CD4-positive, alpha-beta T cell (primary cell): ENCODE measurements at regions not wholly inside any gene's neighbourhood (a gene's known extent, or its start where the extent isn't known, plus 50 kb on each side); places are given as distances from the start of the nearest gene placed in this dataset.

Source experiments
- ATAC-seq: fragments of 200-7000 bp; cut with Tn5 transposase; one replicate; pipeline ENCODE4 v1.10.0; 2022; ENCODE audit warnings: mild to moderate bottlenecking; ENCODE audit not compliant: poor library complexity
- CTCF ChIA-PET: fragments of 350-600 bp; sonication (Branson Sonifier 250); formaldehyde crosslinking; loops from one replicate; lab custom pipeline; 2021; ENCODE audit warnings: antibody characterized with exemption, inconsistent platforms; lab: Charles Lee
- POLR2A ChIA-PET: fragments of 350-600 bp; sonication (Branson Sonifier 250); formaldehyde crosslinking; loops from one replicate; lab custom pipeline; 2021; ENCODE audit warnings: antibody characterized with exemption, inconsistent platforms; lab: Charles Lee
- DNase-seq, 14 experiments: peaks; one replicate each; pipeline ENCODE4 v3.0.0-alpha.2; 2013 to 2020; ENCODE audit warnings: mixed read lengths in 2 of 14
- H3K27ac ChIP-seq, 2 donors: one replicate each; pipeline versions ENCODE4 v1.5.1 to v1.7.0; 2013; ENCODE audit warnings: low read length in 2 of 2, low read depth in 1 of 2, mild to moderate bottlenecking in 1 of 2
- H3K27me3 ChIP-seq, 2 experiments: 1 replicate in 1 of 2; 2 replicates in 1 of 2; pipeline versions ENCODE4 v1.6.1 to v1.7.0; 2013; ENCODE audit warnings: low read length in 2 of 2, control low read depth in 1 of 2, mild to moderate bottlenecking in 1 of 2, moderate library complexity in 1 of 2; ENCODE audit not compliant: insufficient read depth in 2 of 2, control insufficient read depth in 1 of 2
- H3K36me3 ChIP-seq: one replicate; pipeline ENCODE4 v1.6.1; 2013; ENCODE audit warnings: low read length, control low read depth; ENCODE audit not compliant: insufficient read depth
- H3K4me1 ChIP-seq: one replicate; pipeline ENCODE4 v1.6.1; 2013; ENCODE audit warnings: low read length, control low read depth; ENCODE audit not compliant: insufficient read depth
- H3K4me3 ChIP-seq: one replicate; pipeline ENCODE4 v1.5.1; 2013; ENCODE audit warnings: mild to moderate bottlenecking, low read length, moderate library complexity
- H3K9me3 ChIP-seq, 2 experiments: 1 replicate in 1 of 2; 2 replicates in 1 of 2; pipeline versions ENCODE4 v1.6.1 to v1.7.0; 2013; ENCODE audit warnings: low read length in 2 of 2, mild to moderate bottlenecking in 2 of 2, control low read depth in 1 of 2, moderate library complexity in 1 of 2; ENCODE audit not compliant: control insufficient read depth in 1 of 2, insufficient read depth in 1 of 2
- H3K27ac Mint-ChIP-seq: one replicate; pipeline ENCODE4 v1.8.0; 2020; ENCODE audit warnings: mixed read lengths
- H3K27me3 Mint-ChIP-seq: one replicate; pipeline ENCODE4 v1.8.0; 2021; ENCODE audit warnings: mixed read lengths
- H3K36me3 Mint-ChIP-seq: one replicate; pipeline ENCODE4 v1.8.0; 2021; ENCODE audit warnings: low read depth, mixed read lengths
- H3K4me1 Mint-ChIP-seq: one replicate; pipeline ENCODE4 v1.8.0; 2021; ENCODE audit warnings: low read depth, mixed read lengths
- H3K4me3 Mint-ChIP-seq: one replicate; pipeline ENCODE4 v1.8.0; 2020; ENCODE audit warnings: mild to moderate bottlenecking, mixed read lengths
- H3K9me3 Mint-ChIP-seq: one replicate; pipeline ENCODE4 v1.8.0; 2020; ENCODE audit warnings: mixed read lengths
- CTCF ChIP-seq: fragments of 200-600 bp; IDR thresholded peaks from one replicate; pipeline ENCODE4 v1.8.0; 2022; ENCODE audit warnings: antibody characterized with exemption, mild to moderate bottlenecking
- intact Hi-C, 2 experiments: fragments of 100-400 bp; cut with DNase I in 1 of 2; cut with micrococcal nuclease in 1 of 2; formaldehyde crosslinking; loops; one replicate each; pipeline versions ENCODE4 v1.15.1 to v1.9.0; 2023 to 2025; cut with DNase I, micrococcal nuclease

- no peak for DNase-seq
- H3K36me3 Mint-ChIP-seq: no peaks in the 10 kb centered on the region
- ChIA-PET POLR2A (no interaction called here), CTCF (interaction anchor here (0.5 kb wide), 1 partner anchor 38 kb away, joined by 4 read pairs; no protein-coding TSS in a partner anchor)
- intact Hi-C loops: no loop called here
- no peak overlapping the region for H3K27ac ChIP-seq
- H3K27me3 Mint-ChIP-seq: no peaks in the 10 kb centered on the region
- no peak for TF ChIP-seq CTCF
- H3K4me1 Mint-ChIP-seq: no peaks in the 10 kb centered on the region
- no peaks in the 10 kb centered on the region for H3K27me3 ChIP-seq
- no peaks in the 10 kb centered on the region for H3K9me3 ChIP-seq
- no peak overlapping the region for H3K4me3 ChIP-seq
- no peaks in the 10 kb centered on the region for H3K36me3 ChIP-seq
- no peaks in the 10 kb centered on the region for H3K9me3 Mint-ChIP-seq
- no peak for ATAC-seq
- H3K4me1 ChIP-seq: no peaks in the 10 kb centered on the region
- H3K4me3 Mint-ChIP-seq: no peak overlapping the region
- no peak overlapping the region for H3K27ac Mint-ChIP-seq
These were observed 131.4 kb upstream of the GSE1 start for GRCh38 chr16:85481738-85482137.

GRCh38 chr16:85483424-85483823 lies 129.7 kb upstream of the GSE1 start:
- no peaks in the 10 kb centered on the region for H3K27me3 Mint-ChIP-seq
- no peaks in the 10 kb centered on the region for H3K36me3 Mint-ChIP-seq
- Histone ChIP-seq H3K36me3 (no peaks in the 10 kb centered on the region), H3K4me3 (no peak overlapping the region), H3K27me3 (no peaks in the 10 kb centered on the region), H3K27ac (no peak overlapping the region), H3K9me3 (no peaks in the 10 kb centered on the region), H3K4me1 (no peaks in the 10 kb centered on the region)
- DNase-seq (no peak), ATAC-seq (no peak)
- H3K4me3 Mint-ChIP-seq: no peak overlapping the region
- intact Hi-C loops: no loop called here
- TF ChIP-seq CTCF: no peak
- POLR2A ChIA-PET: no interaction called here
- CTCF ChIA-PET: no interaction called here
- no peaks in the 10 kb centered on the region for H3K4me1 Mint-ChIP-seq
- H3K27ac Mint-ChIP-seq: no peak overlapping the region
- H3K9me3 Mint-ChIP-seq: no peaks in the 10 kb centered on the region

- CTCF ChIA-PET: no interaction called here
- no peak overlapping the region for H3K27ac Mint-ChIP-seq
These were observed 128.5 kb upstream of the GSE1 start for GRCh38 chr16:85484347-85485300.

More at GRCh38 chr16:85484347-85485300, 128.5 kb upstream of the GSE1 start:
- POLR2A ChIA-PET: no interaction called here
- no peak for DNase-seq
- no peaks in the 10 kb centered on the region for H3K27me3 Mint-ChIP-seq
- no peak for TF ChIP-seq CTCF
- ATAC-seq: no peak
- no peaks in the 10 kb centered on the region for H3K36me3 Mint-ChIP-seq
- Histone ChIP-seq H3K9me3 (no peaks in the 10 kb centered on the region), H3K4me3 (no peak overlapping the region), H3K36me3 (no peaks in the 10 kb centered on the region), H3K4me1 (no peaks in the 10 kb centered on the region), H3K27me3 (no peaks in the 10 kb centered on the region), H3K27ac (no peak overlapping the region)
- H3K4me3 Mint-ChIP-seq: no peak overlapping the region
- H3K4me1 Mint-ChIP-seq: no peaks in the 10 kb centered on the region
- intact Hi-C loops: no loop called here
- H3K9me3 Mint-ChIP-seq: no peaks in the 10 kb centered on the region
